GM12875 (cell line): ENCODE measurements at regions not wholly inside any gene's neighbourhood (a gene's known extent, or its start where the extent isn't known, plus 50 kb on each side); places are given as distances from the start of the nearest gene placed in this dataset.

Source experiments
- H3K4me3 ChIP-seq: one replicate; pipeline ENCODE4 v1.5.1; 2011; ENCODE audit warnings: low read depth, low read length, control low read depth
- TF ChIP-seq, protein P1 (sequence below): IDR thresholded peaks from 2 replicates; pipeline ENCODE4 v1.5.1; 2011; ENCODE audit warnings: low read depth, mild to moderate bottlenecking, control low read depth, inconsistent platforms, low read length, moderate library complexity, borderline replicate concordance; ENCODE audit not compliant: insufficient read depth

DNA sequence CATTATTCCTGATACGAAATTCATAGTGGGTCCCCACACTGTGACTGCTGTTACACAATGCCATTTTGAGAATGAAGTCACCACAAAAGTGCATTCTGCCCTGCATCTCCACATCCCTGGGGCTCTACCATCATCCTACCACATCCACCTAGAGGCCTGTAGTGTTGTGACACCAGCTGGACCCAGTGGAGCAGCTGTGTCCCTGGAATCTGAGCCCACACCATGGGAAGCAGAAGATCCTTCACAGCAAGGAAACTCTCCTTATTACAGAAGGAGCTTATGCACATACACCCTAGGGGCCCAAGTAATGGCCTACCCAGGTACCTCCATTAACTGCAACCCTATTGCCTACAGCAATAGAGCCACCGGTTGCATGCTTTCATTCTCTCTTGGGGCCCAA is 566.6 kb upstream of the EPHA7 start:
- TF ChIP-seq, protein P1, sequence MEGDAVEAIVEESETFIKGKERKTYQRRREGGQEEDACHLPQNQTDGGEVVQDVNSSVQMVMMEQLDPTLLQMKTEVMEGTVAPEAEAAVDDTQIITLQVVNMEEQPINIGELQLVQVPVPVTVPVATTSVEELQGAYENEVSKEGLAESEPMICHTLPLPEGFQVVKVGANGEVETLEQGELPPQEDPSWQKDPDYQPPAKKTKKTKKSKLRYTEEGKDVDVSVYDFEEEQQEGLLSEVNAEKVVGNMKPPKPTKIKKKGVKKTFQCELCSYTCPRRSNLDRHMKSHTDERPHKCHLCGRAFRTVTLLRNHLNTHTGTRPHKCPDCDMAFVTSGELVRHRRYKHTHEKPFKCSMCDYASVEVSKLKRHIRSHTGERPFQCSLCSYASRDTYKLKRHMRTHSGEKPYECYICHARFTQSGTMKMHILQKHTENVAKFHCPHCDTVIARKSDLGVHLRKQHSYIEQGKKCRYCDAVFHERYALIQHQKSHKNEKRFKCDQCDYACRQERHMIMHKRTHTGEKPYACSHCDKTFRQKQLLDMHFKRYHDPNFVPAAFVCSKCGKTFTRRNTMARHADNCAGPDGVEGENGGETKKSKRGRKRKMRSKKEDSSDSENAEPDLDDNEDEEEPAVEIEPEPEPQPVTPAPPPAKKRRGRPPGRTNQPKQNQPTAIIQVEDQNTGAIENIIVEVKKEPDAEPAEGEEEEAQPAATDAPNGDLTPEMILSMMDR, result no peak
- no peak overlapping the region for H3K4me3 ChIP-seq

DNA sequence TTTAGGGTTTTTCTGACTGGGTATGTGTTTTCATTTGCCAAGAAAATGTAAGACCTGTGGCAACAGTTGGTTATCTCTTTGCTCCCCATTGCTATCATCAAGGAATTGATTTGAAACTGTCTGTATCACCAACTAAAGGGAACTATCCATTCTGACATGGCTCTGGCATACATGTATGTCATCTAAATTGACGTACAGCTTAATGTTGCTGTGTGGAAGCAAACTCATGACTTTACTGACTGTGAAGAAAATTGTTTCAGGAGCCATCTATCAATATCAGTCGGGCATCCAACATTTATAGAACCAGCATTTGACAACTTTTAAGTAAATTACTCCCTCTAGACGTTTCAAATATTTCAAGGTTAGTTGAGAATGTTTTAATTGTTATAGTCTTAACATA is 555.8 kb upstream of the EPHA7 start:
- H3K4me3 ChIP-seq, result no peak overlapping the region
- TF ChIP-seq, protein P1, result no peak

DNA sequence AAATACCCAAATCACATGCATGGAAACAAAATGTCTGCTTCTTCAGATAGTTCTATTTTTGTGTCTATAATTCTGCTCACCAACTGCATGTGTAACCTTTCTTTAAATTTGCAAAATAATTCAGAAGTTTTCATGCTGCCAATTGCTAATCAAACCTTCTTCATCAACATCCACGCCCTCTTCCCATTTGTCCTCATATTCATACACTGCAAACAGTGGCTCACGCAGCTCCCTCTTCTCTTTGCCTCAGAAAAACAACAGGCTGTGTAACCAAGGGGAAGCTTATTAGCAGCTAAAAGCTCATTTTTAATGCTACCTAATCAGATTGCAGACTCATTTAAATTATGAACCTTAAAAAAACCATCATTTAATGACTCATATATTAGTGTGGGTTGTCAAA is 555.0 kb upstream of the EPHA7 start:
- TF ChIP-seq, protein P1, result no peak
- H3K4me3 ChIP-seq, result no peak overlapping the region

DNA sequence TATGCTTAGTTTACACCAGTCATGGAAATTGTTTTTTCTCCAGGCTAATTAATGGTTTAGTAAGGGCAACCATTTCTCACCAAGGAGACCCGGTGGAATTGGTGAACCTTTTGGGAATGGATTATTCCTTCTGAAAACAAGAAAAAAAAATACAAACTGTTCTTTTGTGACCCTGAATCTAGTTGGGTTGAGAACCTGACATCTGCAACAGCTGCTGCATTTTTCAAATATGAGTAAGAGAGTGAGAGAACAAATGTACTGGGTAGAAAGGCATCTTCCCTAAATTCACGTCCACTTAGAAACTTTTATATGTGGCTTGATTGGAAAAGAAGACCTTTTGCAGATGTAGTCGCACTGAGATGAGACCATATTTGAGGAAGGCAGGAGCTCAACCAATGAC is 553.4 kb upstream of the EPHA7 start:
- TF ChIP-seq, protein P1, result no peak
- no peak overlapping the region for H3K4me3 ChIP-seq

DNA sequence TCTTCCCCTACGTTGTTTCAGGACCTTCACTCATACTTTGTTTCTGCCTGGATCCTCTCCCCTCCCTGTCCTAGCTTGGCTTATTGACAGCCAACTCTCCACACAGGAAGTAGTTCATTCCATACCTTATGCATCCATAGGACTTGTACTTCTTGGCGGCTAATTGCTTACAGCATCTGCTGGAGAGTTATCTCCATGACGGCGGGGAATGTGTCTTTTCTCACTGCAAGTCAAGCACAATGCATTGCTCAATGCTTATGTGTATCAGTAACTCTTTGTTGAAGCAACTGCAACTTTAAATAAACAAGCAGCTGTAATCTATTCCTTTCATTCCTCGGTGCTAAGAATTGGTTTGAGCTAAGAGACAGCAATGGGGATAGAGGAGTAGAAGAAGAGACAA is 551.3 kb upstream of the EPHA7 start:
- no peak overlapping the region for H3K4me3 ChIP-seq
- TF ChIP-seq, protein P1, result no peak

DNA sequence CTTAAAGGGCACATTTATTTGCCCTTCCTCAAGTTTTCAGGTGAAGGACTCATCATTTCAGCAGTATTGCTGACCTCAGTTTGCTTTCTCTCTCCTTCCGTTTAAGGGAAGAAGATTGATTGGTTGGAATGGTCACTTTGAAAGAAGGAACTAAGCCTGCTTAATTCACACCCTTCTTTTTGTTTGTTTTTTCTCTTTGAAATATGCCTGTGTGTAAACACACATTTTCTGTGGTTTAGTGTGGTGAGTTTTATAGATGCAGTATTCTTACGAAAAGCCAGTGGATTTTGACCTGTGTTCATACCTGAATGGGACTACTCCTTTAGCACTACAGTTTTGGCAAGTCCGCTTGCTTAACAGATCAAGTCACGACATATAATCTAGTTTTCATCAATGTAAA is 548.8 kb upstream of the EPHA7 start:
- TF ChIP-seq, protein P1, result no peak
- no peak overlapping the region for H3K4me3 ChIP-seq

DNA sequence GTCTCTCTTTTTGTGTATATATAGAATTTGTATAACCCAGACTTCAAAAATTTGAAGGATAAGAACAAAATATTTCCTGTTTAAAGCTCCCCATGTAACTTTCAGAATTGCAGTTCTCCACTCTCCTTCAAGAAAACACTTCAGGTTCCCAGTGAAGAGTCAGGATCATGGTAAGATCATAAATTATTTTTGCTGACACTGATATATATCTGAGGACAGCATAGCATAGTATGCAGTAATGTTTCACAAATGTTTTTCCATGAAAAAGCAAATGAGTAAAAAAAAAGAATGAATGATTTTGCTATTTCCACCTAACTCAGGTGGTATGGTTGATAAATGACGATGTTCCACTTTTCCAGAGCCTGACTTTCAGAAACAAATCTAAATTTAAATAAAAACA is 545.6 kb upstream of the EPHA7 start:
- no peak overlapping the region for H3K4me3 ChIP-seq
- TF ChIP-seq, protein P1, result no peak
